Stimulated activated CD8-positive, alpha-beta memory T cell treated with anti-CD3 and anti-CD28 coated beads, Interleukin-4, amount 100 ng/mL, for 24 hours (primary cell): ENCODE measurements at regions not wholly inside any gene's neighbourhood (a gene's known extent, or its start where the extent isn't known, plus 50 kb on each side); places are given as distances from the start of the nearest gene placed in this dataset.

Experiments
- DNase-seq: peaks from one replicate; pipeline ENCODE4 v3.0.0-alpha.2; 2020; ENCODE audit warnings: low read depth

- DNase-seq, result no peak
These were observed 268.6 kb downstream of the KLF6 start for GRCh38 chr10:3516234-3516922.

- DNase-seq, result no peak
These were observed 270.3 kb downstream of the KLF6 start for GRCh38 chr10:3514691-3515090.

DNA sequence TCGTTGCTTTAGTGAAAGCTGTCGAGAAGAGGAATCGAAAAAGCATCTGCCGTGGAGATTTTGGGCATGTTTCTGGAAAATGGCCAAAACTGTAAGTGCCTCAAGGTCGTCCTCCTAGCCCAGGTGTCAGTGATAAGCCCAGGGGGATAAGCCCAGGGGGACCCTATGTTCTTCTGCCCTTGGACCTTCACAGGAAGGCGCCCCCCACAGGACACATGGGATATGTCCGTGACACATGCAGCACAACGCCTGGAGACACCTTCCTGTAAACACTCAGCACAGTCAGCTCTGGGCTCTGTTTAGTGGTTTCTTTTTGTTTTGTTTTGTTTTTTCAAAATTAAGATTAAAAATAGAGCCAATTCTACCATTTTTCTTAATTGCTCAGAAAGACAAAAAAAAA lies 272.7 kb downstream of the KLF6 start:
- no peak for DNase-seq

DNA sequence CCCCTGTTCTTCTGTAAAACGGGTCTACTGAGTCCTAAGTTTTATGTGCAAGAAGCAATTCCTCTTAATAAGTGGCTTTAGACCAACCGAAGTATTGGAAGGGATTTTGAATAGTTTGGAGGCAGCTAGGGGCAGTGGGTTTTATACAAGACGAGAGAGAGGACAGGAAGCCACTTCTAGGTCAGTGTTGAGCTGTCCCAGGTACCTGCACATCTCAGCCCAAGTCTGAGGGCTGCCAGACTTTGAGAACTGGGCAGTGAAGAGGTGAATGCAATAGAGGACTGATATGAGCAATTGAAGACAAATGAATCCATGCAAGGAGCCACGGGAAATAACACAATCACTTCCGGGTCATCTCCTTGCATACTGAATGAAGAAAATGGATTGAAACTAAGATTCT lies 273.5 kb downstream of the KLF6 start:
- DNase-seq, result no peak

- DNase-seq, result no peak
These were observed 274.3 kb downstream of the KLF6 start for GRCh38 chr10:3510741-3511140.

GRCh38 chr10:3509355-3509754 lies 275.7 kb downstream of the KLF6 start:
- no peak for DNase-seq

DNA sequence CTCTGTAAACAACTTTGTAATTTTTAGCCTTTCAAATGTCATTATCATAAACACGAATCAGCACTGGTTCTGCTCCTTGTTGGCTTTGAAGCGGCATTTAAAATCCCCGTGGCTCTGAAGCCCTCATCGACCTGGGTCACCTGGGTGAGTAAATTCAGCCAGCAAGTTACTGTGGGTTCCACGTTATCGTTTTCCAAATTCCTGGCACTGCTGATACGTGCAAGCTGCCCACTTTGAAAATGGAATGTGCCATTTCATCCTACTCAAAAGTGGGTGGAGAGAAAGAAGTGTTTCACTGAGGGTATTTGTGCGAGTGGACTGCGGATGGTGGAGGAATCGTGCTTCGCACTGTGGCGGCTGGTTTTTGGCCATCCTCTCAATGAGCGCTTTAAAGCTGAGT lies 281.7 kb downstream of the KLF6 start:
- no peak for DNase-seq

- no peak for DNase-seq
These were observed 282.3 kb downstream of the KLF6 start for GRCh38 chr10:3502673-3503072.

DNA sequence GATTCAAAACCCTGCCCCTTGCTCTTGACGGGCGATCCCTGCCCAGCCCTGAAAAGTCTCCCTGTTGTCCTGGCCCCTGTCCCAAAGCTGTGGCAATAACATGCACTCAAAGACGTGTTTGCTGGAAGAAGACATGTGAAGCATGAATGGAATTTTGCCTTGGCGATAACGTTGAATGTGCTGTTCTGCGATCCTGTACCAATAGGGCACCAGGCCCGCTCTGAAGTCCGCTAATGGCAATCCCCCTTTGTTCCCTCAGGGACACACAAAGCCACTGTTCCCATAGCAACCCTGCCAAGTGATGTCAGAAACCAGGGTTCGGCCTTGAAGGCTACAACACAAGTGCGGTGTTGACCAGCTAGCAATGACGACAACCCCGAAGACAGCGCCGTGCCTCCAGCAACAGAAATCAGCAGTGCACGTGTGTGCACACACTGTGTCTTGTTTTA lies 284.6 kb downstream of the KLF6 start:
- no peak for DNase-seq

DNA sequence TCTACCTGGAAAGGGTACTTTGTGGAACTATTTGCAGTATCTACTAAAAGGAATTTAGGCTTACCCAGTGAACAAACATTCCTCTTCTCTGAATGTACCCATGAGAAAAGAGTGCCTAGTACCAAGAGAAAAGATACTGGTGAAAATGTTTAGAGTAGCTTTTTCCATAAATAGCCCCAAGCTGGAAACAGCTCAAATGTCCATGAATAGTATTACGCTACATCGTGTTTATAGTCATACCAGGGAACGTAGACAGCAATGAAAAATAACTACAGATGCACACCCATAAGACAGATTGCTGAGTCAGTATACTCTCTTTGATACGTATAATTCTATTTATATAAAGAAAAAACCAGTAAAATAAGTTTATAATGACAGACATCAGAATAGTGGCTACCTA lies 285.9 kb downstream of the KLF6 start:
- DNase-seq, result no peak

- no peak for DNase-seq
These were observed 287.4 kb downstream of the KLF6 start for GRCh38 chr10:3497581-3497980.

DNA sequence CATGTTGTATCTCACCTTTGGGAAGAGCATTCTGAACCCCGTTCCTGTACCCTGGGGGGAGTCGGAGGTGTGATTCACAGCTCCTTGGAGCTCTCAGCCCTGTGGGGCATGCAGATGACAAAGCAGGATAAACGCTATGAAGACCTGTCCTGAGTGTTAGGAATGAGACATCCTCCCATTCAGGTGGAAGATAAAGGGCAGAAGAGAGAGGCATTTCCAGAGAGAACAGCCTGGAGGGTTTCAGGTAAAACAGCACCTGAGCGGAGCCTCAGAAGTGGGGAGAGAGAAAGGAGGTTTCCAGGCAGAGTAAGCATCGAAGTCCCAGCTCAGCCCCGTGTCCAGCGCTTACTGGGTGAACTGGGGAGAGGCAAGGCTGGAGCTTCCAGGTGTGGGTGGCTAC lies 288.9 kb downstream of the KLF6 start:
- no peak for DNase-seq

DNA sequence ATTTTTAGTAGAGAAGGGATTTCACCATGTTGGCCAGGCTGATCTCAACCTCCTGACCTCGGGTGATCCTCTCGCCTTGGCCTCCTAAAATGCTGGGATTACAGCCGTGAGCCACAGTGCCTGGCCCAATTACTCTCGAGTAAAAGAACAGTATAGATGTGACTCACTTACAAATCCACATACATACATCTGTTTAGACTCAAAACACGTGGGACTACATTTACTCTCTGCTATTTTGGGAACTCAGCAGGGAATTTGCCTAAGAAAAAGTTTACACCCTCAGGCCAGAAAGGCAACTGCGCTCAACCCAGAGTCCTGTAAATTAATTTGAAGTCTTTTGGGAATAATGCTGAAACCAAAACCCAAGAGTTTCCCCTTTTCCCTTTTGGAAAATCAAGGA lies 289.7 kb downstream of the KLF6 start:
- no peak for DNase-seq

DNA sequence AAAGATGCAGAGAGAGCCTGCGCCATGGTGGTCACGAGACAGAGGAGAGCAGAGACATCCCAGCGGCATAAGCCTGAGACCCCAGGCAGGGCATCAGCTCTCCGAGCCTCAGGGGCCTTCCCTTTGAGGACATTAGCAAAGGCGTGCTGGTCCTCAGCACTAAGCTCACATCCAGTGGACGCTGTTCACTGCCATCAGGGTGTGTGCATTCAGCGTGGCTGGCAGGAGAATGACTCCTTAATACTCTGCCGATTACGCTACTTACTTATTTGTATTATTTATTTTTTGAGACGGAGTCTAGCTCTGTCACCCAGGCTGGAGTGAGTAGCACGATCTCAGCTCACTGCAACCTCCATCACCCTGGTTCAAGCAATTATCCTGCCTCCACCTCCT lies 290.2 kb downstream of the KLF6 start:
- no peak for DNase-seq

DNA sequence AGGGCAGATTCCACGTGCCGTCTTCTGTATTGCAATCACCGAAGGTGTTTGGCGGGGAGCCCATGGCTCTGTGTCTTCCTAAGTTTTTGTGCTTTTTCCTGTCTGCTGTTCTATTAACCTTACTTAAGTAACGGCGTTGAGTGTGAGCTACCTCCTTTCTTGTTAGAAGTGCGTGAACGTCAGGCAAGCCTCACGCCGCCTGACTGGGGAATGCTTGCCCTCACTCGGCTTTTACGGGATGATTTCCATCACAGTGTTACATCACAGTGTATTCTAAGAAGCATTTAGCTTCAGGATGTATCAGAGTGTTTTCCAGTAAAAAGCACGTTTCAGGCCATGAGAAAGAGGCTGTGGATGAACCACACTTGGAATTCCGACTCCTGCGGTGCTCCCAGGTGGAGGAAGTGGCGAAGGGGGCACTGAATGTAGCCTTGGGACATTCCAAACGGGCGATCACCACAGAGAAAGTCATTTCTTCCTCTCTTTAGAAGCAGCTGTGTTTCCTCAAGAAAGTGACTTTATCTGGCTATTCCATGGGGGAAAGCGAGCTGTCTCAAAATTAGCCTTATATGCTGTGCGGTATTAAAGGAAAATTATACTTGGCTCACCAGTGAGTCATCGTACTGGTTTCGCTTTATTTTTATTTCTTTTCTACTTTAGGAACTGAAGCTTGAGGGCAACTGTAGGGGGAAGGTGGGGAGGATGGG lies 290.7 kb downstream of the KLF6 start:
- DNase-seq, result no peak

DNA sequence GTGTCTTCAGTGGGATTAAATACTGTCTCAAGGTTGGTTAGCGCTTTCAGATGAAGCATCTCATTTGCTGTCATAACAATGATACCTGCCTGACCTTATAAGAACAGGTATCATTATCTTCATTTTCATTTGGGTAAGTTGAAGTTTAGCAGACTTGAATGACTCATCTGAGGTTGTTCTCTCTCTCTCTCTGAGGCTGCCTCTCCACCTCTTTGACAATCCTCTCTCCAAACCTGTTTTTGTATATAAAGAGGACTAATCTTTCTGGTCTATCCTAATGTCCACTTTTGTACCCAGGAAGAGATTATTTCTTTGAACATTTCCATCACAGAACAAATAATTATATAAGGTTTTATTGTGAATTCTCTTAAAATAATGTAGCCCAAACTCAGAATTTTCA lies 291.4 kb downstream of the KLF6 start:
- DNase-seq, result no peak

DNA sequence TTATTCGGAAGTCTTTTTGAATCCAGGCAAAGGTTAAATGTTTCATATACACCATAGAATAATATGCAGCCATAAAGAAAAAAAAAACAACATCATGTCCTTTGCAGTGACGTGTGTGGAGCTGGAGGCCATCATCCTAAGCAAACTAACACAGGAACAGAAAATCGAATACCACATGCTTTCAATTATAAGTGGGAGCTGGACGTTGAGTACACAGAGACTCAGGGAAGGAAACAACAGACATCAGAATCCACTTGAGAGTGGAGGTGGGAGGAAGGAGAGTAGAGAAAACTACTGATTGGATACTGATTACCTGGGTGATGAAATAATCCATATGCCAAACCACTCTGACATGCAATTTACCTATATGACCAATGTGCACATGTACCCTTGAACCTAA lies 293.4 kb downstream of the KLF6 start:
- DNase-seq, result no peak

DNA sequence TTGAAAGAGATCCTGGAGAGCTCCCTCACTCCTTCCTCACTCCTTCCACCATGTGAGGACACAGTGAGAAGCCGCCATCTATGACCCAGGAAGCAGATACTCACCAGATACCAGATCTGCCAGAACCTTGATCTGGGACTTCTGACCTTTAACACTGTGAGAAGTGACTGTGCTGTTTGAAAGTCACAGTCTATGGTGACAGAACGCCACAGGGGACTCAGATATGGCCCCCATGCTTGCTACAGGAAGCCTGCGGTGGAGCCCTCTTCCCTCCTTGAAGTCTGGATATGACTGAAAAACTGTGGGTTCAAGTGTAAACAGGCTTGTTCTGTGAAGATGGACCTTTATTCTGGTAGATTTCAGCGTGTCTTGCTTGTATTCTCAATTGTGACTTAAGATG lies 297.8 kb downstream of the KLF6 start:
- no peak for DNase-seq

DNA sequence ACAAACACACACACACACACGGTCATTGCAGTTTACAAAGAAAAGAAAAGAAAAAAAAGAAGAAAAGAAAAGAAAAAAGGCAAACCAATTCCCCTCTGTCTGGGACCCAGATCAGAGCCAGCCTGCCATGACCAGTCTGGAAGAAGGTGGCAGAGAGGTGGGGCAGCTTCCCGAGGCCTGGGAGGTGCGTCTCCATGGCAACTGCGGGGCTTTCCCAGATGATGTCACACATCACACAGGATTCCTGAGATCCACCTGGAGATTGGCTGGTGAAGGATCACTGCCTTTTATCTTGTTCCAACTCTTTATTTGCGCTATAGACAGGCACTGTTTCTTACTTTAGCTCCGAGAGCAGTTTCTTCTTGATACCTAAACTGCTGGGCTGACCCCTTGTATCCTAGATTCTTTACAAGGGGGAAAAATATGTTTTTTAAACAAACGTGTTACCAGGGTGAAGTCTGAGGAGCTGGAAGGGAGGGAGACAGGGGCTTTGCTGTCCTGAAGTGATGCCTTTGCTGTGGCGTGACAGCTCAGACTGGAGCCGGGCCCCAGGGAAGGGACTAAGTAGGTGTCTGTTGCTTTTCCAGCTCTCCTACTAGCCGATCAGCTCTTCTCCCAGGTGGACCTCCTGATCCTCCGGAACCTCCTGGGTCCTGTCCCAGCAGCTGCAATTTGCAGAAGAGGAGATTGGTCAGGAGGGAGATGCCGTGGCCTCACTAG lies 298.5 kb downstream of the KLF6 start:
- no peak for DNase-seq

- DNase-seq, result no peak
These were observed 299.8 kb downstream of the KLF6 start for GRCh38 chr10:3485057-3485686.

DNA sequence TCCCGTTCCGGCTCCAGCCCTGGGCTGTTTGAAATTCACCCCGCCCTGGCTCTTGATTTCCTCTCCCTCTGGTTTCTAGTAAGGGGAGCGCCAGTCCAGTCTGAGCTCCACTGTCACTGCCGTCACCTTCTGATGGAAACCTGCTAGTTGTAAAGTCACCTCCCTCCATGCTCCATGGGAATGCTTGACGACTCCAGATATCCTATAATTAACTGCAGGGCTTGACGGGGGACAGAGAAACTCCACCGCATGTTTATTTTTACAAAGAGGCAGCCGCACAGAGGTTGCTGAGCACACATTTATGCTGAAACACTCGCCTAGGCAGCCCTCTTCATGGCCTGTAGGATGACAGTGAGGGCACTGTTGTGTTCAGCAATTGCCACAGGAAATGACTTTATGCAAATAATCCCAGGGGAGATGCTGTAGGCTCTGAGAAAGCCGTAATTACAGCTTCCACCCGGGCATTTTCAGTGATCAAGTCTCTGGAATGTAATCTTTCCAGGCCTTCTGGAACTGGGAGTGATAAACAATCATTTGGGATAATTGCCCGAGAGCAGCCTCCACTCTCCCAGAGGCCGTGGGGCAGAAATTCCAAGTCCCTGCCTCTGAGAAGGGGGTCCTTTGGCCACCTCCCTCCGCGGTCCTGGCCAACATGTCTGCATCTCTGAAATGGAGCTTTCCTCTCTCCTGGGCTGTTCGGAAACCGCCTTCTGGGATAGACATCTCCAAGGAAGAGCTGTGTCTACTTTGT lies 300.5 kb downstream of the KLF6 start:
- DNase-seq, result no peak
